ENCODE measurements at regions not wholly inside any gene's neighbourhood (a gene's known extent, or its start where the extent isn't known, plus 50 kb on each side); places are given as distances from the start of the nearest gene placed in this dataset.

GRCh38 chr13:19062801-19063200 is 118.8 kb downstream of the TUBA3C start:
- ATAC-seq (no peak), DNase-seq (ENCODE audit: low read depth, low spot score) (no peak)
- no TSS peak for BruUV-seq (replicated peaks)
- no peaks in the 10 kb centered on the region for H3K36me3 ChIP-seq (ENCODE audit: control insufficient read depth, insufficient read depth, low read length)
- ChIA-PET POLR2A (no interaction called here), CTCF (no interaction called here)
- intact Hi-C loops (cut with micrococcal nuclease; ENCODE audit: unreplicated experiment) = no loop called here
- in situ Hi-C loops (cut with HindIII; ENCODE audit: low pct_unique_long_range_greater_than_20kb, low sequenced_read_pairs) = no loop called here
- no peak overlapping the region for H3K27ac ChIP-seq (ENCODE audit: low read length)
- no peaks in the 10 kb centered on the region for H3K9me3 ChIP-seq (ENCODE audit: control insufficient read depth, insufficient read depth, low read depth, low read length)
- no peaks in the 10 kb centered on the region for H3K27me3 ChIP-seq (ENCODE audit: control insufficient read depth, insufficient read depth, low read length)
- no peak overlapping the region for H3K4me3 ChIP-seq (ENCODE audit: low read depth in 2 of 2, low read length in 2 of 2)
- TF ChIP-seq TCF7L2 (IDR thresholded peaks at IDR 0.05; ENCODE audit: low read depth, low read length) = no peak
- TF ChIP-seq POLR2AphosphoS5 (IDR thresholded peaks at IDR 0.05; ENCODE audit: low read depth, low read length) = no peak
- TF ChIP-seq CTCF (IDR thresholded peaks at IDR 0.05) = no peak
- TF ChIP-seq, protein P1, sequence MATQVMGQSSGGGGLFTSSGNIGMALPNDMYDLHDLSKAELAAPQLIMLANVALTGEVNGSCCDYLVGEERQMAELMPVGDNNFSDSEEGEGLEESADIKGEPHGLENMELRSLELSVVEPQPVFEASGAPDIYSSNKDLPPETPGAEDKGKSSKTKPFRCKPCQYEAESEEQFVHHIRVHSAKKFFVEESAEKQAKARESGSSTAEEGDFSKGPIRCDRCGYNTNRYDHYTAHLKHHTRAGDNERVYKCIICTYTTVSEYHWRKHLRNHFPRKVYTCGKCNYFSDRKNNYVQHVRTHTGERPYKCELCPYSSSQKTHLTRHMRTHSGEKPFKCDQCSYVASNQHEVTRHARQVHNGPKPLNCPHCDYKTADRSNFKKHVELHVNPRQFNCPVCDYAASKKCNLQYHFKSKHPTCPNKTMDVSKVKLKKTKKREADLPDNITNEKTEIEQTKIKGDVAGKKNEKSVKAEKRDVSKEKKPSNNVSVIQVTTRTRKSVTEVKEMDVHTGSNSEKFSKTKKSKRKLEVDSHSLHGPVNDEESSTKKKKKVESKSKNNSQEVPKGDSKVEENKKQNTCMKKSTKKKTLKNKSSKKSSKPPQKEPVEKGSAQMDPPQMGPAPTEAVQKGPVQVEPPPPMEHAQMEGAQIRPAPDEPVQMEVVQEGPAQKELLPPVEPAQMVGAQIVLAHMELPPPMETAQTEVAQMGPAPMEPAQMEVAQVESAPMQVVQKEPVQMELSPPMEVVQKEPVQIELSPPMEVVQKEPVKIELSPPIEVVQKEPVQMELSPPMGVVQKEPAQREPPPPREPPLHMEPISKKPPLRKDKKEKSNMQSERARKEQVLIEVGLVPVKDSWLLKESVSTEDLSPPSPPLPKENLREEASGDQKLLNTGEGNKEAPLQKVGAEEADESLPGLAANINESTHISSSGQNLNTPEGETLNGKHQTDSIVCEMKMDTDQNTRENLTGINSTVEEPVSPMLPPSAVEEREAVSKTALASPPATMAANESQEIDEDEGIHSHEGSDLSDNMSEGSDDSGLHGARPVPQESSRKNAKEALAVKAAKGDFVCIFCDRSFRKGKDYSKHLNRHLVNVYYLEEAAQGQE (IDR thresholded peaks at IDR 0.05; ENCODE audit: insufficient read depth in 1 of 2, low read depth in 2 of 2, low read length in 1 of 2) = no peak
- no peak for TF ChIP-seq SIN3A (IDR thresholded peaks at IDR 0.05; ENCODE audit: borderline replicate concordance, insufficient read depth, low read depth, low read length)
- H3K4me1 ChIP-seq (ENCODE audit: control insufficient read depth, insufficient read depth, low read length) = no peaks in the 10 kb centered on the region

DNA sequence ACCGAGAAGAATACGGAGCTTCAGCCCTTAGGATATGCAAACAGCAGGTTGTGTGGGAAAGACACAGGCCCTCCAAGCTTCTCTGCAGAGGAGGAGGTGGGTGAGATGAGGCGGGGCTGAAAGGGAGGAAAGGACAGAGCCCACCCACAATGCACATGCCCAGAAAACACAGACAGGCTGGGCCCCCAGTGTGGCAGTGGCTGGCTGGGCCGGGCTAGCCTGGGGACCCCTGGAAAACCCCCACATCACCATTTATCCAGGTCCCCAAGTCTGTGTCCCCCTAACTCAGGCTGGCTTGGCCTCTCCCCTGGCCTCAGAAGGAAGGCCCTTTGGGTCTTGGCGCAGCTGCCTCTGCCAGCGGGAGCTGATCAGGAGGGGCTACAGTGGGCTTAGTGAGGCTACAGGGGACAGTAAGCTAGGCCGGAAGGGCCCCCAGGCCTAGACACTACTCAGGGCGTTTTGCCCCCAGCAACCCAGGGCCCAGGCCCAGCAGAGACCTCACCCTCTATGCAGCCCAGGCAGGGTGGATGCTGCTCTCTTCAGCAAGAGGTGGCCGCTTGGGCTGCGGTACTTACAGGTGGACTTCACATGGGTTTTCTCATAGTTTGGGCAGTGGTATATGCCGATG is 119.5 kb downstream of the TUBA3C start:
- TF ChIP-seq CTCF (IDR thresholded peaks at IDR 0.05) (no peak), SIN3A (IDR thresholded peaks at IDR 0.05; ENCODE audit: borderline replicate concordance, insufficient read depth, low read depth, low read length) (no peak), POLR2AphosphoS5 (IDR thresholded peaks at IDR 0.05; ENCODE audit: low read depth, low read length) (no peak), TCF7L2 (IDR thresholded peaks at IDR 0.05; ENCODE audit: low read depth, low read length) (no peak)
- TF ChIP-seq, protein P1 (IDR thresholded peaks at IDR 0.05; ENCODE audit: insufficient read depth in 1 of 2, low read depth in 2 of 2, low read length in 1 of 2) = no peak
- Histone ChIP-seq H3K4me3 (ENCODE audit: low read depth in 2 of 2, low read length in 2 of 2) (no peak overlapping the region), H3K9me3 (ENCODE audit: control insufficient read depth, insufficient read depth, low read depth, low read length) (no peaks in the 10 kb centered on the region), H3K27me3 (ENCODE audit: control insufficient read depth, insufficient read depth, low read length) (no peaks in the 10 kb centered on the region), H3K4me1 (ENCODE audit: control insufficient read depth, insufficient read depth, low read length) (no peaks in the 10 kb centered on the region), H3K36me3 (ENCODE audit: control insufficient read depth, insufficient read depth, low read length) (no peaks in the 10 kb centered on the region), H3K27ac (ENCODE audit: low read length) (no peak overlapping the region)
- in situ Hi-C loops (cut with HindIII; ENCODE audit: low pct_unique_long_range_greater_than_20kb, low sequenced_read_pairs) (no loop called here), intact Hi-C loops (cut with micrococcal nuclease; ENCODE audit: unreplicated experiment) (no loop called here)
- ChIA-PET POLR2A (no interaction called here), CTCF (no interaction called here)
- no peak for DNase-seq (ENCODE audit: low read depth, low spot score)
- BruUV-seq (replicated peaks) = no TSS peak
- no peak for ATAC-seq
